DOHH2 (cell line): ENCODE measurements at regions not wholly inside any gene's neighbourhood (a gene's known extent, or its start where the extent isn't known, plus 50 kb on each side); places are given as distances from the start of the nearest gene placed in this dataset.

Source experiments
- CTCF ChIP-seq: fragments of 200-600 bp; sonication (generic); IDR thresholded peaks from one replicate; pipeline ENCODE4 v1.5.1; 2014; ENCODE audit warnings: antibody characterized with exemption, mild to moderate bottlenecking, low read depth, low read length; ENCODE audit not compliant: poor library complexity, severe bottlenecking
- EZH2phosphoT487 ChIP-seq: fragments of 200-600 bp; sonication (generic); IDR thresholded peaks from 2 replicates; pipeline ENCODE4 v1.6.1; 2017; ENCODE audit warnings: borderline replicate concordance, mild to moderate bottlenecking, antibody characterized with exemption, low read length, moderate library complexity, mixed read lengths

DNA sequence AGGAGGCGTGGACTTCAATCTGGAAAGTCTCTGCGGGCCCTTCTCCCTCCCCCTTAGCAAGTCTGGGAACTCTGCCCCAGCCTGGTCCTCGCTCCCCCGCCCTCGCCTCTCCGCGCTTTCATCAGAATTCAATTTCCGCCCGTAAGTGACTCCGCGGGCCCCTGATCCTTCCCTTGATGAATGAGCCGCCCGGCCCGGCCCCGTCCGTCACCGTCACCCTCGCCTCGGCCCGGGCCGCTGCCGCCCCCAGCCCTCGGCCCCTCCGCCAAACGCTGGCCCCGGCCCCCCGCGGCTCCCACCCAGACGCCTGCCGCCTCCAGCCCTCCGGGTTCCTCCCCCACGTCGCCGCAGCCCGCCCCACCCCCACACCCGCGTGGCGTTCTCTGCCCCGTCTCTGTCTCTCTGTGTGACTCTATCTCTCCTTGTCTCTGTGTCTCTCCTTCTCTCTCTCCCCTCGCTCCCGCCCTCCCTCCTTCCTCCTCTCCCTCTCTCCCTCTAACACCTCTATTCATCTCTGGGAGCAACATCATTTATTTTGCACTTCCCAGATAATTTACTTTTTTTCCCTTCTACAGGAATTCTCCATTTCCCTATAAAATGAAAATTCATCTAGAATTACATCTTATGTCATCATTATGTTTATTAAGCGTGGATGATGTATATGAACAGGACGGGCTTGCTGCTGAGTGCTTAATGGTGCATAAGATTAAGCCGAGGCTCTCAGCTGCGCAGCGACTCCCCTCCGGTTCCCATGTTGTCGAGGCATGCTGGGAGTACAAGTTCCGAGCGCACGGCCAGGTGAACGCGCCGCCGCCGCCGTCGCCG is 91.2 kb upstream of the PAX2 start:
- TF ChIP-seq CTCF (no peak), EZH2phosphoT487 (no peak)
